GM21515 (cell line): ENCODE measurements at regions not wholly inside any gene's neighbourhood (a gene's known extent, or its start where the extent isn't known, plus 50 kb on each side); places are given as distances from the start of the nearest gene placed in this dataset.
"Not testable (repeated sequence)": the region's sequence is repeated elsewhere in the genome, so short reads cannot be mapped to it uniquely, and the experiment has no call there.

Experiments used
- ATAC-seq: cut with Tn5 transposase; IDR thresholded peaks from one replicate; pipeline ENCODE4 v1.9.1; 2021; ENCODE audit not compliant: unreplicated experiment

DNA sequence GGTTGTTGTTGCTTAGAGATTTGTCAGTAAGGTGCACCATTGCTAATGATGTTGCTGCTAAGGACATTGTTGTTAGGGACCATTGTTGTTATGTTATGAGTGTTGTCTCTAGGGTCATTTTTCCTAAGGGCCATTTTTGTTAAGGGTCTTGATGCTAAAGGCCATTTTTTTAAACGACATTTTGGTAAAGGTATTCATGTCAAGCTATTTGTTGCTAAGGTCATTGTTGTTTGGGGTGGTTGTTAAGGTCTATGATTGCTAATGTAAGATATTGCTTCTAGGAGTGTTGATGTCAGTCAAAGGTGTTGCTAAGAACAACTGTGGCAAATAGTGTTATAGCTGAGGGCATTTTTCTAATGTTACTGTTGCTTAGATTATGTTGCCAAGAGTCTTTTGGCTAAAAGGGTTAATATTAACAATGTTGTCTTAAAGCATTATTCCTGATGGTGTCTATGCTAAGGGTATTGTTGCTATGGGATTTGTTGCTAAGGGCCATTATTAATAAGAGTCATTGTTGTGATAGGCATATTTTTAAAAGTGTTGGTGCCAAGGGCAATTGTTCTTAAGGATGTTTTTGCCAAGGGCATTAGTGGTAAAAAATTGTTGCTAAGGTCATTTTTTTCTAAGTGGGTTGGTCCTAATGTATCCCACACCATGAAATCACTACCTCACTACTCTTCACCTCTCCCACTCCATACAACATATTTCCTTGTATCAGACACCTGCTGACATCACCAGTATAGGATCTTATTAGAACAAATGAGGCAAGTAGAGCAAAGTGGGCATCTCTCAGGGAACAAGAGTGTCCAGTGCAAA lies 56.2 kb downstream of the SPATA31A6 start:
- ATAC-seq = not testable (repeated sequence)

DNA sequence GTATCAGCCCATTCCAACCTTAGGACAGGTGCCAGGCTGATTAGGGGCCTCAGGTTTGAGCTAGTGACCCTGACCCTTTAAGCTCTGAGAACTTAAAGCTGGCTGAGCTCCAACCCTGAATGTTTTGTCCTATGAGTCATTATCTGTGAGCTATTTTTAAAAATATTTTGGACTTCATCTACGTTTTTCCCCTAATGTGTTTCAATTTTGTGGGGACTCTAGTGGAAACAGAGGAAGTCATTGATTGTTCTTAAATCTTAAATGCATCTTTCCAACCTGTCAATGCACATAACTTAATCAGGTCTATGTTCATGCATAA lies 56.8 kb downstream of the SPATA31A6 start:
- not testable (repeated sequence) for ATAC-seq

DNA sequence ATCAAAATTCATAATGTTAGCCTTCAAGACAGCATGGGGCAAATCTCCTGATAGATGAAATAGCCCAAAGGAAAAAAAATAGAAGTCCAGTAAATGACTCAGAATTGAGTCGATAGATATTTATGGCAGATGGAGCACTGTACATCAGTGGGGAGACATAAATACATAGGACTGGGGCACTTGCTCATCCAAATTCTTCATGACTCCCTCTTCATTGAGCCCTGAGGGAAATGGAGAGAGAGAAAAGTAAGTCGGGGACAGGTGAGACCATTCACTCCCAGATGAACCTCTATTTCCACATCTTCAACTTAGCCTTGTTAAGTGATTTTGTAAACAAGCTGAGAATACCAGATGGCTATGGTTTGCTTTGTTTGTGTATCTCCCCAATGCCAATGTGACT lies 59.8 kb downstream of the SPATA31A6 start:
- not testable (repeated sequence) for ATAC-seq

GRCh38 chr9:42243822-42244221 lies 60.4 kb downstream of the SPATA31A6 start:
- not testable (repeated sequence) for ATAC-seq

GRCh38 chr9:42268729-42269128 lies 85.3 kb downstream of the SPATA31A6 start:
- not testable (repeated sequence) for ATAC-seq

DNA sequence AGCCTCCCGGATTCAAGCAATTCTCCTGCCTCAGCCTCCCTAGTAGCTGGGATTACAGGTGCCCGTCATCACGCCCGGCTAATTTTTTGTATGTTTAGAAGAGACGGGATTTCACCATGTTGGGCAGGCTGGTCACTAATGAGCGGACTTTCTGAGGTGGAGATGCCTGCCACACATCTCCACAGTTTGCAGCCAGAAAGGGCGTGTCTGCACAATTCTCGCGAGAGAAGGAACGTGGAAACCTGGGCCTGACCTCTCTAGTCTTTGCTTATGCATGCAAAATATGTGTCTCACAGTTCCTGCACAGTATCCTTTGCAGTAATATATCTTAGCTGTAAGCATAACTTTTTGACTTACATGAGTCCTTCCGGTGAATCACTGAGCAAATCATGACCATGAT lies 85.7 kb downstream of the SPATA31A6 start:
- not testable (repeated sequence) for ATAC-seq

DNA sequence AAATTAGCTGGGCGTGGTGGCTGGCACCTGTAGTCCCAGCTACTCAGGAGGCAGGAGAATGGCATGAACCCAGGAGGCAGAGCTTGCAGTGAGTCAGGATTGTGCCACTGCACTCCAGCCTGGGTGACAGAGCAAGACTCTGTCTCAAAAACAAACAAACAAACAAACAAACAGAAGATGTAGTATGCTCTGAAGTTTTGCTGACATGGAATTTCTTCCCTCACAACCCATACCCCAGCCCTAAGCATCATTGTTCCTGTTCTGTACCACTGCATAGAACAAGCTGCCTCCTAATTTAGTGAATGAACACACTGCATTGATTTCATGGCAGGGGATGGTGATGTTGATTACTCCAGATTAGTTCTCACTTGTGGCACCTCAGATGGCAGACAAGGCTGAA lies 89.7 kb downstream of the SPATA31A6 start:
- not testable (repeated sequence) for ATAC-seq

DNA sequence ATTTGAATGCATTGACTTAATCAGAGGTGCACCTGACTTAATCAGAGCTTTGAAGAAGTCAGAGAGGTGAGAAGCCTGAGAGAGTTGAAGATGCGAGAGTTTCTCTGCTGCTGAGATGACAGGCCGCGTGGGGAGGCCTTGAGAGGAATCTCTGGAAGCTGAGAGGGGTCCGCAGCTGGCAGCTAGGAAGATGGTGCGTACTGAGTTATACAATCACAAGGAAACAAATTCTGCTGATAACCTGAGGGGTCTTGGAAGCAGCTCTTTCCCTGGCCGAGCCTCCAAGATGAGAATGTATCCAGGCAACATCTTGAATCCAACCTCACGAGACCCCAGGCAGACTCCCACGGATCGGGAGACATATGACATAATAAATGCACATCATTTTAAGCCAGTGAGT lies 91.7 kb downstream of the SPATA31A6 start:
- no peak for ATAC-seq

- ATAC-seq = not testable (repeated sequence)
Observed at GRCh38 chr9:42282531-42283178, 99.2 kb downstream of the SPATA31A6 start.

DNA sequence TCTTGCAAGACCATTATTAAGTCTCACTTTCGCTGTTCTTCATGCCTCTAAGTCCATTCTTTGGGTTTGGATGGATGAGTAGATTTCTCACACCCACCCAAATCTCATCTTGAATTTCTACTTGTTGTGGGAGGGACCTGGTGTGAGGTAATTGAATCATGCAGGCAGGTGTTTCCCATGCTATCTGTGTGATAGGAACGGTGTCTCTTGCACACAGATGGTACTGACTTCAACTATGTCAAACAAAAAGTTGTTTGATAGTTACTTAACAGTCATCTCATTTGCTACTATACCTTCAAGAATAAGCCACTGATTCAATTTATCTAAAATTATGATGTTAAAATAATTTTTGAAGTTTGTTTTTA lies 99.7 kb downstream of the SPATA31A6 start:
- not testable (repeated sequence) for ATAC-seq

GRCh38 chr9:42286145-42286845 lies 102.8 kb downstream of the SPATA31A6 start:
- ATAC-seq = not testable (repeated sequence)

- not testable (repeated sequence) for ATAC-seq
Observed at GRCh38 chr9:42288002-42288864, 104.8 kb downstream of the SPATA31A6 start.

DNA sequence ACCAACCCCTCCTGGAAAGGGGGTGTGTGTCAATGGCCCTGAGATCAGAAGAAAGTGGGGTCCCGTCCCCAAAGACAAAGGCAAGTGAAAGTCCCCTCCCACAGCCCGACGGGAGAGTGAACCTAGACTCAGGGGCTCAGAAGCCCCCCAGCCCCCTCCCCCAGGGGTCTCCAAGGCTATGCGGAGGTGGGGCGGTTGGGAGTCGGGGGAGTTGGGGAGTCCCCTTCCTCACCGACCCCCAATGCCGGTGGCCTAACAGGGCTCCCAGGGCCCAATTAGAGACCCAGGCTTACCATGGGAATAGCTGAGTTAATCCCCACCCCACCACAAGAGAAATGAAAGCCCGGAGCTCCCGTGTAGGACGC lies 105.4 kb downstream of the SPATA31A6 start:
- not testable (repeated sequence) for ATAC-seq

DNA sequence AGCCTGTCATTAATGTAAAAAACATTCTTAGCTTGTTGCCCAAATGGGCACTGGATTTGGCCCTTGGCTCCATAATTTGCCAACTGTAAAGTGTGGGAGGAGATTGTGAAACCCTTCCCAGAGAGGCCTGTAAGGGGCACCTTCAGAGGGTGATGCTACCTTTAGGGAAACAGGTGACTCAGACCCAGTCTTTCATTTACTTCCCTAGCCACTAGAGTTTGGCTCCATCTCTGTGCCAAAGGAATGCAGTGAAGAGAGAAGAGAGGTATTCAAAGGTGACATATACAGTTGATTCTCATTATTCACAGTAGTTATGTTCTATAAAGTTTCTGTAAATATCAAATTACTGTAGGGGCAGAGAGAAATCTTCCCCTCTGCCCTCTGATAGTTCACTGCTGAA lies 116.7 kb downstream of the SPATA31A6 start:
- not testable (repeated sequence) for ATAC-seq

DNA sequence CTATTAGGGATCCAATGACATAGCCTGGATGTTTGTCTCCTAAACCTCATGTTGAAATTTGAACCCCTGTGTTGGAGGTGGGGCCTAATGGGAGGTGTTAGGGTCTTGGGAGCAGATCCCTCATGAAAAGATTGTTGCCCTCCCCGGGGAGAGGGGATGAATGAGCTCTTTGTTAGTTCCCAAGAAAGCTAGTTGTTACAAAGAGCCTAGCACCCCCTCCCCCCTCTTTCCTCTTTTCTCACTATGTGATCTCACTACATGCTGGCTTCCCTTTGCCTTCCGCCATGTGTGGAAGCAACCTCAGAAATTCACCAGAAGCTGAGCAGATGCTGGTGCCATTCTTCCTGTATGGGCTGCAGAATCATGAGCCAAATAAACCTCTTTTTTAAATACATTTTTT lies 123.2 kb downstream of the SPATA31A6 start:
- ATAC-seq = not testable (repeated sequence)

GRCh38 chr9:42307449-42307848 lies 124.0 kb downstream of the SPATA31A6 start:
- ATAC-seq = not testable (repeated sequence)

- ATAC-seq = not testable (repeated sequence)
Observed at GRCh38 chr9:42310972-42311371, 127.5 kb downstream of the SPATA31A6 start.

DNA sequence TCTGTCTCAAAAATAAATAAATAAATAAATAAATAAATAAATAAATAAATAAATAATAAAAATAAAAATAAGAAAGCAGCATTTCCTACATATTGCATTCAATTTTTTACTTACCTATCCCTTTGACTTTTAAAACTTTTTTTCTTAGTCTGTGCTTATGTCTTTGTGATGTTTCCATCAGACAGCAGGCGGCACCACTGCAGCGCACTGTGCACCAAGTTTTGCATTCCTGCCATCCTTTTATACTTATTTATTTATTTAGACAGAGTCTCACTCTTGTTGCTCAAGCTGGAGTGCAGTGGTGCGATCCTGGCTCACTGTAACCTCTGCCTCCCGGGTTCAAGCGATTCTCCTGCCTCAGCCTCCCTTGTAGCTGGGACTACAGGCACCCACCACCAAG lies 132.6 kb downstream of the SPATA31A6 start:
- not testable (repeated sequence) for ATAC-seq

GRCh38 chr9:42317677-42318076 lies 134.2 kb downstream of the SPATA31A6 start:
- not testable (repeated sequence) for ATAC-seq

DNA sequence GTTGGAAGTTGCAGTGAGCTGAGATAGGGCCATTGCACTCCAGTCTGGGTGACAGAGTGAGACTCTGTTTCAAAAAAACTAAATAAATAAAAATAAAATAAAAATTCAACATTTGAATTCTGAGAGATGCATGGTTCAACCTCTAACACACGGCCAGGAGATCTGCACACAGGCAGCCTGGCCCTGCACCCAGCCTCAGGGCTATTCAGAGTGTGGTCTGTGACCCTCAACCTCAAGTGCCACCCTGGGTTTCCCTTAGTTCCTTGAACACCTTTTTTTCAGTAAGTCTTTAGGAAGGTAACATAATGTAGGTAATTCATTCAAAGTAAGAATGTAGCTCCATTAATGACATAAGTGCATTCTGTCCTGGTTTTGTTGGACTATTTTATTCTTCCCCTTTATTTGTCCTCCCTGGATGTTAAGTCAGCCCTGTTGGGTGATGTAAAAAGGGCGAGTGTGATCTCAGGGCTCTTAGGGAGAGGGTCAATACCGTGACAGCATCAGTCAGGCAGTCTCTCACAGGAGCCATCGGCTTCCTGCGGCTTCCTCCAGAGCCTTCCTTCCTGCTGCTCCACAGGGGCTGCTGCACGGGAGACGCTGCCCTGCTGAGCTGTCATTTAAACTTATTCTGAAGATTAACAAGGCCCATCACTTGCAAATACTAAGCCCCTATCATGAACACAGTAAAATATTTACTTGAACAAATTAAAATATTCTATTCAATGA lies 139.8 kb downstream of the SPATA31A6 start:
- ATAC-seq = not testable (repeated sequence)
